Activated CD8-positive, alpha-beta memory T cell treated with anti-CD3 and anti-CD28 coated beads, Interleukin-2, amount 50 U/mL, for 48 hours (primary cell): ENCODE measurements at regions not wholly inside any gene's neighbourhood (a gene's known extent, or its start where the extent isn't known, plus 50 kb on each side); places are given as distances from the start of the nearest gene placed in this dataset.
A peak's percentile ranks its signal among the peaks of the same experiment; 100 is the strongest.

Experiments used
- DNase-seq: peaks from one replicate; pipeline ENCODE4 v3.0.0-alpha.2; 2020

GRCh38 chr11:64457416-64458010 lies 98.2 kb upstream of the SLC22A11 start:
- no peak for DNase-seq

GRCh38 chr11:64458997-64459396 lies 96.7 kb upstream of the SLC22A11 start:
- no peak for DNase-seq

GRCh38 chr11:64459609-64460008 lies 96.1 kb upstream of the SLC22A11 start:
- DNase-seq: no peak

- DNase-seq: no peak
Observed at GRCh38 chr11:64461081-64461480, 94.7 kb upstream of the SLC22A11 start.

- DNase-seq: no peak
Observed at GRCh38 chr11:64466115-64466718, 89.5 kb upstream of the SLC22A11 start.

GRCh38 chr11:64469288-64469687 lies 86.5 kb upstream of the SLC22A11 start:
- peak; percentile 28 for DNase-seq

- DNase-seq: peak; percentile 17
Observed at GRCh38 chr11:64472593-64473455, 82.9 kb upstream of the SLC22A11 start.

- DNase-seq: peak; percentile 25
Observed at GRCh38 chr11:64474680-64475079, 81.1 kb upstream of the SLC22A11 start.

GRCh38 chr11:64475145-64475544 lies 80.6 kb upstream of the SLC22A11 start:
- peak; percentile 28 for DNase-seq

GRCh38 chr11:64476881-64477280 lies 78.9 kb upstream of the SLC22A11 start:
- DNase-seq: peak; percentile 25

- peak; percentile 23 for DNase-seq
Observed at GRCh38 chr11:64477675-64478074, 78.1 kb upstream of the SLC22A11 start.

GRCh38 chr11:64482588-64482987 lies 73.2 kb upstream of the SLC22A11 start:
- peak; percentile 12 for DNase-seq

- peak; percentile 6 for DNase-seq
Observed at GRCh38 chr11:64484191-64485022, 71.3 kb upstream of the SLC22A11 start.

GRCh38 chr11:64485074-64485473 lies 70.7 kb upstream of the SLC22A11 start:
- peak; percentile 20 for DNase-seq

- peak; percentile 83 for DNase-seq
Observed at GRCh38 chr11:64489831-64490441, 65.8 kb upstream of the SLC22A11 start.

GRCh38 chr11:64490562-64491216 lies 65.1 kb upstream of the SLC22A11 start:
- peak; percentile 57 for DNase-seq

GRCh38 chr11:64492561-64492960 lies 63.2 kb upstream of the SLC22A11 start:
- no peak for DNase-seq

GRCh38 chr11:64498136-64498535 lies 57.6 kb upstream of the SLC22A11 start:
- DNase-seq: no peak

GRCh38 chr11:64499261-64500004 lies 56.3 kb upstream of the SLC22A11 start:
- DNase-seq: no peak

GRCh38 chr11:64500176-64501013 lies 55.3 kb upstream of the SLC22A11 start:
- no peak for DNase-seq
